DMS53 (cell line): ENCODE measurements at regions not wholly inside any gene's neighbourhood (a gene's known extent, or its start where the extent isn't known, plus 50 kb on each side); places are given as distances from the start of the nearest gene placed in this dataset.

Source experiments
- DNase-seq: peaks from one replicate; lab custom pipeline; 2025; lab: John Stamatoyannopoulos, UW

DNA sequence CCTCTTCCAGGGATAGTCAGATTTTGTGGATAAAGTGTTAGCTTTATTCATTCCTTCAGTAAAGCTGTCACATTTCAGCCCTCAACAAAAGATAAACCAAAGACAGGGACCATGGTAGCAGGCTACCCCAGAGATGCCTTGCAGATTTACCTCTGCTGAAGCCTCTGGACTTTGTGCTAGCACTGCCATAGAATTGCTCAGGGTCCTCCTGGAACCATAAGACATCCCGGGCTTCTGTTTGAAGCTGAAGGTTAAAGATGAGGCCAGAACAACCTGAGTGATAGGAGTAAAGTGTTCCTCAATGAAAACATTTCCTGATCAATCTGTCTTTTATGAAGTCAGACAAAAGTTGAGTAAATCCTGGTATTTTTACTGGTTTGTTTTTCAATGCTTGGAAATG lies 57.5 kb upstream of the ARL15 start:
- no peak for DNase-seq

DNA sequence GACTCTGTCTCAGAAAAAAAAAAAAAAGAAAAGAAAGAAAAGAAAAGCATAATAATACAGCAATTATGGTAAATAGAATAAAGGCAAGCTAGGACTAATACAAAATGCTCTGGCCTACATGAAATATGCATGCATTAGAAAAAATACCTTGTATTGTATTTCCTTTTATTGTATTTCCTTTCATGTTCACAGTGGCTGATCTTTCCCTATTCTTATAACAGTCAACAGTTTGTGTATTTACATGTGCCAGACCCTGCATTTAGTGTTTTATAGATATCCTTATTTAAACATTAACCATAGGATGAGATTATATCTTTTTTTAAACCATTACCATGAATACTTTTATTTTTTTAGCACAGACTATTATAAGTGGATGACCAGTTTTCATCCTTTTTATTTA lies 56.3 kb upstream of the ARL15 start:
- DNase-seq = no peak

DNA sequence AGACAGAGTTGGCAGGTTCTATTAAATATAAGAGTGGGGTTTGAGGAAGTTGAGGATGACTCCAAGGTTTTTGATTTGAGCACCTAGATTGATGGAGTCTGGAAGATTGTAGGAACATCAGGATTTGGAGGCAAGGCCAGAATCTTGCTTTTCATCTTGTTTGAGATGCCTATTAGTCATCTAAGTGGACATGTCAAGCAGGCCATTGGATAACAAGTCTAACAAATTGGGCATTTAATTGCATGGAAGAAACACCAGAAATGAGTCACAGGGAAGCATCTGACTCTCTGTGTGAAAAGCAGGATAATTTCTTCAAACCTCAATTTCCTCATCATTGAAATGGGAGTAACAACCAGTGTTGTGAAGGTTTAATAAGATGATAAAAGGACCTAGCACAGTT lies 53.3 kb upstream of the ARL15 start:
- DNase-seq = no peak

- no peak for DNase-seq
Observed at GRCh38 chr5:54362992-54363625, 52.7 kb upstream of the ARL15 start.

- no peak for DNase-seq
Observed at GRCh38 chr5:54362434-54362833, 52.1 kb upstream of the ARL15 start.

GRCh38 chr5:54361691-54362411 lies 51.5 kb upstream of the ARL15 start:
- DNase-seq = no peak

GRCh38 chr5:54360925-54361662 lies 50.7 kb upstream of the ARL15 start:
- no peak for DNase-seq
